Sigmoid colon (tissue), 6 donors: ENCODE measurements at regions not wholly inside any gene's neighbourhood (a gene's known extent, or its start where the extent isn't known, plus 50 kb on each side); places are given as distances from the start of the nearest gene placed in this dataset.

ENCODE experiments used
- DNase-seq: peaks from one replicate; pipeline ENCODE4 v3.0.0-alpha.2; 2019
- H3K27ac ChIP-seq, 4 donors: fragments of 200-600 bp; sonication (generic); one replicate each; pipeline ENCODE4 v1.5.1; 2016 to 2019; ENCODE audit warnings: mild to moderate bottlenecking in 1 of 4
- H3K27me3 ChIP-seq, 3 donors: fragments of 200-600 bp; sonication (generic); one replicate each; pipeline ENCODE4 v1.5.1; 2019; ENCODE audit warnings: mild to moderate bottlenecking in 1 of 3
- H3K36me3 ChIP-seq, 4 donors: fragments of 200-600 bp; sonication (generic); one replicate each; pipeline ENCODE4 v1.5.1; 2016 to 2019
- H3K4me1 ChIP-seq, 4 donors: fragments of 200-600 bp; sonication (generic); one replicate each; pipeline ENCODE4 v1.5.1; 2017 to 2019
- H3K4me3 ChIP-seq, 4 donors: fragments of 200-600 bp; sonication (generic); one replicate each; pipeline ENCODE4 v1.5.1; 2017 to 2019; ENCODE audit warnings: mild to moderate bottlenecking in 2 of 4, moderate library complexity in 1 of 4
- H3K9me3 ChIP-seq, 4 donors: fragments of 200-600 bp in 3 of 4; sonication (generic) in 3 of 4; one replicate each; pipeline versions ENCODE4 v1.5.1 to v1.6.1; 2013 to 2019
- EP300 ChIP-seq, 4 donors: sonication (generic); formaldehyde crosslinking; IDR thresholded peaks; one replicate each; pipeline ENCODE4 v1.6.1; 2017; ENCODE audit warnings: antibody characterized with exemption in 4 of 4
- POLR2A ChIP-seq, 2 donors: fragments of 450-650 bp; IDR thresholded peaks; one replicate each; pipeline ENCODE4 v1.6.1; 2016; ENCODE audit warnings: antibody characterized with exemption in 2 of 2, mild to moderate bottlenecking in 2 of 2, moderate library complexity in 2 of 2
- POLR2AphosphoS5 ChIP-seq, 4 donors: sonication (generic); formaldehyde crosslinking; IDR thresholded peaks; one replicate each; pipeline ENCODE4 v1.6.1; 2017; ENCODE audit warnings: antibody characterized with exemption in 4 of 4
- WGBS, 2 donors: extraction: QIAGEN DNeasy Blood & Tissue Kit; methylation state at CpG; one replicate each; pipeline ENCODE4 v1.1.7; 2013; 5-methylcytosine and 5-hydroxymethylcytosine counted together
- intact Hi-C: fragments of 100-400 bp; cut with DNase I; formaldehyde crosslinking; loops from one replicate; pipeline ENCODE4 v1.15.1; 2023
- TF ChIP-seq, protein P1 (sequence below), 4 experiments: fragments of 450-650 bp in 3 of 4; fragments of 200-600 bp in 1 of 4; IDR thresholded peaks; one replicate each; pipeline ENCODE4 v1.5.1; 2016 to 2019; ENCODE audit warnings: antibody characterized with exemption in 4 of 4, mild to moderate bottlenecking in 3 of 4, moderate library complexity in 2 of 4
- donor health status: healthy with polysubstance abuse.
- donor health status: healthy.

DNA sequence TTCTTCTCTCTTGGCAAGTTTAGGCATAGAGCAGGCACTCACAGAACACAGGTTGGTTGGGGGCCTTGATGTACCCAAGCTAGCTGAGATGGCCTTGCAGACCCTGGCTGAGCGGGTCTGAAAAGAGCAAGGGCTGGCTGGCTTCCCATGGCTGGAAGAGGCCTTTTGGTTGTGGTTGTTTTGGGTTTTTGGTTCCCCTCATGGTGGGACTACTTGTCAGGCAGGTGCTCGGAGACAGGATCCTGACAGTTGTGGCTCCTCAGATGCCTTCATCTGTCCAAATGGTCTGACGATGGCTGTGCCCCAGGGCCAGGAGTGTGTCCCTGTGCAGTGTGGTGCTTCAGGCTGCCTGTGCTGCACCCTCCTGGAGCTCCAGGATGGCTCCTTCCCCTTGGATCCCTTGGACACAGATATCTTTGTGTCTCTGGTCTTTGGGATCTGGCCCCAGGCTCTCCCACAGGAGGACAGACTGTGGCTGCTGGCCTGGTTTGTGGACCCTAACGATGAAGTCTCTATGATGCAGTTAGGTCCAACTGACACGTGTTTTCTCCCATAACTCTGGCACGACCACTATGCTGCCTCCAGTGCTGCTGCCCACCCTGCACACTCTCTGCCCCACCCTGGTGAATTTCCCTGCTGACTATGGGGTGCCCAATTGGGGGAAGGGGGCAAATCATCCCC is 321.5 kb upstream of the ZNF32 start:
- Histone ChIP-seq H3K4me1 (peaks cover 0 to 9% (median 7%) of the 10 kb centered on the region in 4 donors), H3K27me3 (no peaks in the 10 kb centered on the region), H3K9me3 (no peaks in the 10 kb centered on the region), H3K36me3 (no peaks in the 10 kb centered on the region), H3K4me3 (no peak overlapping the region), H3K27ac (no peak overlapping the region)
- intact Hi-C loops = no loop called here
- TF ChIP-seq POLR2A (IDR thresholded peaks at IDR 0.05) (no peak), EP300 (IDR thresholded peaks at IDR 0.05) (no peak), POLR2AphosphoS5 (IDR thresholded peaks at IDR 0.05) (no peak)
- TF ChIP-seq, protein P1, sequence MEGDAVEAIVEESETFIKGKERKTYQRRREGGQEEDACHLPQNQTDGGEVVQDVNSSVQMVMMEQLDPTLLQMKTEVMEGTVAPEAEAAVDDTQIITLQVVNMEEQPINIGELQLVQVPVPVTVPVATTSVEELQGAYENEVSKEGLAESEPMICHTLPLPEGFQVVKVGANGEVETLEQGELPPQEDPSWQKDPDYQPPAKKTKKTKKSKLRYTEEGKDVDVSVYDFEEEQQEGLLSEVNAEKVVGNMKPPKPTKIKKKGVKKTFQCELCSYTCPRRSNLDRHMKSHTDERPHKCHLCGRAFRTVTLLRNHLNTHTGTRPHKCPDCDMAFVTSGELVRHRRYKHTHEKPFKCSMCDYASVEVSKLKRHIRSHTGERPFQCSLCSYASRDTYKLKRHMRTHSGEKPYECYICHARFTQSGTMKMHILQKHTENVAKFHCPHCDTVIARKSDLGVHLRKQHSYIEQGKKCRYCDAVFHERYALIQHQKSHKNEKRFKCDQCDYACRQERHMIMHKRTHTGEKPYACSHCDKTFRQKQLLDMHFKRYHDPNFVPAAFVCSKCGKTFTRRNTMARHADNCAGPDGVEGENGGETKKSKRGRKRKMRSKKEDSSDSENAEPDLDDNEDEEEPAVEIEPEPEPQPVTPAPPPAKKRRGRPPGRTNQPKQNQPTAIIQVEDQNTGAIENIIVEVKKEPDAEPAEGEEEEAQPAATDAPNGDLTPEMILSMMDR (IDR thresholded peaks at IDR 0.05) = no peak
- WGBS, 2 donors = 82 to 85% methylated on average over 6 of the region's 6 CpGs
- no peak for DNase-seq

DNA sequence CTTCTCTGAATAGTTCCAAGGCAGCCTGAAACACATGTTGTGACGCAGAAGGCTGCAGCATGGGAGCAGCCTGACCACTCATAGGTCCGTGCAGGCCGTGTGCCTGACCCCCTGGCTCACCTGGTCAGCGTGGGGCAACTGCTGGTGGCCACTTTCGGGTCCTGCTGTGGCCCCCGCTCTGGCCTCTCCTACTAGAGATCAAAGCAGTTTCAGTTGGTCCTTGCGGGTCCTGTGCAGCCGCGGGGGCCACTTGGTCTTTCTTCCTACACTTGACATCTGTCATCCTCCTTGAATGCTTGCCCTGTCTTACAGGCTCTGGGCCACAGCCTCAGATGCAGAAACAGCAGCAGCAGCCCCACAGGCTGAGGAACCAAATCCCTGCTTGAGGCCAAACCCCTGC is 320.8 kb upstream of the ZNF32 start:
- WGBS, 2 donors = 88 to 92% methylated on average over 9 of the region's 9 CpGs
- intact Hi-C loops = no loop called here
- H3K4me3 ChIP-seq = no peak overlapping the region
- DNase-seq = no peak
- peaks cover 0 to 13% (median 9%) of the 10 kb centered on the region in 4 donors for H3K4me1 ChIP-seq
- no peak for TF ChIP-seq EP300 (IDR thresholded peaks at IDR 0.05)
- TF ChIP-seq, protein P1 (IDR thresholded peaks at IDR 0.05) = no peak
- TF ChIP-seq POLR2AphosphoS5 (IDR thresholded peaks at IDR 0.05) = no peak
- TF ChIP-seq POLR2A (IDR thresholded peaks at IDR 0.05) = no peak
- H3K36me3 ChIP-seq = no peaks in the 10 kb centered on the region
- no peak overlapping the region for H3K27ac ChIP-seq
- H3K27me3 ChIP-seq = no peaks in the 10 kb centered on the region
- no peaks in the 10 kb centered on the region for H3K9me3 ChIP-seq

DNA sequence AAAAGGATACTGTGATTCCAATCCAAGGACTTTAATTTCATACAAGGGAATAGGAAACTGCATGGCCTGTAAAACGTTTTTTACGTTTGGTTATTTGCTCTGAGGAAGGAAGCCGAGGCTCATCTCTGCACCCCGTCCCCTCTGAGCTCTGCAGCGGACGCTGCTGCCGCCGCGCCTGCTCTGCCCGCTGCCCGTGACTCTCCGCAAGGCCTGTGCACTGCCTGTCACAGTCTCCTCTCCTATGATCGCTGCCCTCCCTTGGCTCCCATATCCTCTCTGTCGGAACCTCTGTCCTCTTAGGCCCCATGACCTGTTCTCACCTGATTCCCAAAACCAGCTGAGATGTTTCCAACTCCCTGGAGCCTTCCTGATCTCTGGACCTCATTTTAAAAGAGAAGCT is 320.3 kb upstream of the ZNF32 start:
- no peak for DNase-seq
- TF ChIP-seq POLR2AphosphoS5 (IDR thresholded peaks at IDR 0.05) (no peak), EP300 (IDR thresholded peaks at IDR 0.05) (no peak), POLR2A (IDR thresholded peaks at IDR 0.05) (no peak)
- TF ChIP-seq, protein P1 (IDR thresholded peaks at IDR 0.05) = no peak
- Histone ChIP-seq H3K27me3 (no peaks in the 10 kb centered on the region), H3K36me3 (no peaks in the 10 kb centered on the region), H3K9me3 (no peaks in the 10 kb centered on the region), H3K4me3 (no peak overlapping the region), H3K4me1 (peaks cover 0 to 18% (median 11%) of the 10 kb centered on the region in 4 donors), H3K27ac (no peak overlapping the region)
- WGBS, 2 donors = 73 to 83% methylated on average over 14 of the region's 14 CpGs
- intact Hi-C loops = no loop called here

DNA sequence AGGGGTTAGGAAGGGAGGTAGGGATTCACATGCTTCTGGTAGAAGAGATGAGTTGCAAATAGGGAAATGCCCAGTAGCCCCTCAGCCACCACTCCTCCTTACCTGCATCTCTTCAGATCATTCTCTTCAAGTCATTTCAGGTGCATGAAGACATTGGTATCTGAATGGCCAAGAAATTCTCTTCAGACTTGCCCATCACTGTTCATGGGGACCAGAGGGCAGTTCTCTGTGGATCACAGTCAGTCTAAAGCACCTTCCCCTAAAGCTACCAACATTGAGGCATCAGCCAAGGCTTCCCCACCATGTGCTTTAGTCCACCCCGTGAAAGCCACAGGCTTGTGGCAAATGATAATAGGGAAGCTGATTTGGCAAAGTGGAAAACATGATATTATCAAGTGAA is 319.4 kb upstream of the ZNF32 start:
- TF ChIP-seq POLR2A (IDR thresholded peaks at IDR 0.05) (no peak), EP300 (IDR thresholded peaks at IDR 0.05) (no peak), POLR2AphosphoS5 (IDR thresholded peaks at IDR 0.05) (no peak)
- TF ChIP-seq, protein P1 (IDR thresholded peaks at IDR 0.05) = no peak
- 69 to 75% methylated on average over 1 of the region's 1 CpG for WGBS, 2 donors
- DNase-seq = no peak
- intact Hi-C loops = no loop called here
- H3K27ac ChIP-seq = no peak overlapping the region
- H3K9me3 ChIP-seq = no peaks in the 10 kb centered on the region
- no peaks in the 10 kb centered on the region for H3K36me3 ChIP-seq
- H3K4me3 ChIP-seq = no peak overlapping the region
- H3K27me3 ChIP-seq = no peaks in the 10 kb centered on the region
- H3K4me1 ChIP-seq = peaks cover 0 to 26% (median 17%) of the 10 kb centered on the region in 4 donors

DNA sequence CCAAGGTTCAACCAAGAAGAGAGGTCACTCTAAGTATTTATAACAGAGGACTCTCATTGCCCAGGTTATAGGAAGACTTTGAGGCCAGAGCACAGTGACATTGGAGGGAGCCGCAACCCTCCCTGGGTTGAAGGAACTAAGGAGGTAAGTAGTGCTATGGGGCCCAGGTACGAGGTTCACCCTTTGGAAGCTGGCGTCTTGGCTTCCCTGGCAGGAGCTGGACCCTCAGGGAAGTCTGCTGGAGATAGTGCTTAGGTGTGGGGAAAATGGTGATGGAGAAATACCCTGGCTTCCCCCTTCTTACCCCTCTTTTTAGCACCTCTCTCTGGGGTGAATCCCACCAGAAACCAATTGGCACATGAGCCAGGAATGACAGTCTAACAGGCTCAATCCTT is 317.9 kb upstream of the ZNF32 start:
- H3K4me3 ChIP-seq = no peak overlapping the region

More for the DNA sequence above, 317.9 kb upstream of the ZNF32 start:
- Histone ChIP-seq H3K36me3 (no peaks in the 10 kb centered on the region), H3K27ac (no peak overlapping the region), H3K4me1 (peaks cover 0 to 38% (median 28%) of the 10 kb centered on the region in 4 donors), H3K27me3 (no peaks in the 10 kb centered on the region), H3K9me3 (no peaks in the 10 kb centered on the region)
- intact Hi-C loops = no loop called here
- 88 to 91% methylated on average over 3 of the region's 3 CpGs for WGBS, 2 donors
- DNase-seq = no peak
- TF ChIP-seq EP300 (IDR thresholded peaks at IDR 0.05) = no peak
- TF ChIP-seq POLR2A (IDR thresholded peaks at IDR 0.05) = no peak
- TF ChIP-seq, protein P1 (IDR thresholded peaks at IDR 0.05) = no peak
- TF ChIP-seq POLR2AphosphoS5 (IDR thresholded peaks at IDR 0.05) = no peak
